ENCODE measurements at regions not wholly inside any gene's neighbourhood (a gene's known extent, or its start where the extent isn't known, plus 50 kb on each side); places are given as distances from the start of the nearest gene placed in this dataset.

DNA sequence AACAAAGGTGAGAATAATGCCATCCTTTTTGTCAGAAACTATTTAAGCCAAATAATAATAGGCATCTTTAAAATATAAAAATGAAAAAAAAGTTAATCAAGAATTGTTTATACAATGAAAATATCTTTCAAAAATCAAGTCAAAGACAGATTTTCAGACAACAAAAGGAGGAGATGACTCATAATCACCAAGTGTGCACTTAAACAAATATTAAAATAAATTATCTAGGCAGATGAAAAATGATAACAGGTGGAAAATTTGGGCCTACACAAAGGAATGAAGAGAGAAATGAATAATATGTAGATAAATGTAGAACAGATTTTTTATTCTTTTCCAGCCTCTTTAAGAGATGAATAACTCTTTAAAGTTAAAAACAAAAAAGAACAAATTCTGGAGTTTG is 250.0 kb upstream of the PLEKHG7 start:
- TF ChIP-seq, protein P1, sequence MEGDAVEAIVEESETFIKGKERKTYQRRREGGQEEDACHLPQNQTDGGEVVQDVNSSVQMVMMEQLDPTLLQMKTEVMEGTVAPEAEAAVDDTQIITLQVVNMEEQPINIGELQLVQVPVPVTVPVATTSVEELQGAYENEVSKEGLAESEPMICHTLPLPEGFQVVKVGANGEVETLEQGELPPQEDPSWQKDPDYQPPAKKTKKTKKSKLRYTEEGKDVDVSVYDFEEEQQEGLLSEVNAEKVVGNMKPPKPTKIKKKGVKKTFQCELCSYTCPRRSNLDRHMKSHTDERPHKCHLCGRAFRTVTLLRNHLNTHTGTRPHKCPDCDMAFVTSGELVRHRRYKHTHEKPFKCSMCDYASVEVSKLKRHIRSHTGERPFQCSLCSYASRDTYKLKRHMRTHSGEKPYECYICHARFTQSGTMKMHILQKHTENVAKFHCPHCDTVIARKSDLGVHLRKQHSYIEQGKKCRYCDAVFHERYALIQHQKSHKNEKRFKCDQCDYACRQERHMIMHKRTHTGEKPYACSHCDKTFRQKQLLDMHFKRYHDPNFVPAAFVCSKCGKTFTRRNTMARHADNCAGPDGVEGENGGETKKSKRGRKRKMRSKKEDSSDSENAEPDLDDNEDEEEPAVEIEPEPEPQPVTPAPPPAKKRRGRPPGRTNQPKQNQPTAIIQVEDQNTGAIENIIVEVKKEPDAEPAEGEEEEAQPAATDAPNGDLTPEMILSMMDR (IDR thresholded peaks at IDR 0.05): no peak
- no peak for TF ChIP-seq POLR2A (IDR thresholded peaks at IDR 0.05)
